HUES6 (cell line): ENCODE measurements at regions not wholly inside any gene's neighbourhood (a gene's known extent, or its start where the extent isn't known, plus 50 kb on each side); places are given as distances from the start of the nearest gene placed in this dataset.

Source experiments
- H3K27ac ChIP-seq: 2 replicates; pipeline ENCODE4 v1.7.0; 2013; ENCODE audit warnings: low read depth, mild to moderate bottlenecking, low read length, inconsistent platforms
- H3K27me3 ChIP-seq: 2 replicates; pipeline ENCODE4 v1.6.1; 2013; ENCODE audit warnings: low read length; ENCODE audit not compliant: control insufficient read depth, insufficient read depth
- H3K36me3 ChIP-seq: 2 replicates; pipeline ENCODE4 v1.6.1; 2013; ENCODE audit warnings: low read length; ENCODE audit not compliant: control insufficient read depth, insufficient read depth
- H3K4me1 ChIP-seq: 2 replicates; pipeline ENCODE4 v1.6.1; 2013; ENCODE audit warnings: low read length; ENCODE audit not compliant: control insufficient read depth, insufficient read depth
- H3K4me3 ChIP-seq: 2 replicates; pipeline ENCODE4 v1.5.1; 2013; ENCODE audit warnings: low read depth, low read length
- H3K9ac ChIP-seq: one replicate; pipeline ENCODE4 v1.6.1; 2013; ENCODE audit warnings: mild to moderate bottlenecking, low read length
- H3K9me3 ChIP-seq: 2 replicates; pipeline ENCODE4 v1.6.1; 2013; ENCODE audit warnings: low read depth, low read length; ENCODE audit not compliant: control insufficient read depth, insufficient read depth

DNA sequence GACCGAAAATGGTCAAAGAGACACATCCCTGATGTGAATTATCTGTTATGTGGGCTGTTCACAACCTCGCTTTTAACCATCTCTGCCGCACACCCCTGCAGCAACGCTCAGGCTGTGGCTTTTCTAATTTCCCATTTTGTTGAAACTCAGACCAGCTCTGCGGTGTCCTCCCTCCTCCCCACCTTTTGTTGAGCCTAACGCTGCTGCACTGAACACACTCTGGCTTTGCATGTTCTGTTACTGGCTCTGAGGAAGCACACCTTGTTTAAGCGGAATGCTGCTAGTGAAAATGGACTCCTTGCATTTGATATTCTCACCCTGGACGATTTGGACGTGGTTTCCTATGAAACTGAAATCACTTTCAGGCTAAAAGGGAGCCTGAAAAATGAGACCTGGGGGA is 198.5 kb upstream of the MTNR1B start:
- no peaks in the 10 kb centered on the region for H3K36me3 ChIP-seq
- H3K9ac ChIP-seq, result no peak overlapping the region
- no peak overlapping the region for H3K4me3 ChIP-seq
- no peaks in the 10 kb centered on the region for H3K27me3 ChIP-seq
- peaks cover 4% of the 10 kb centered on the region; the same call in 1 of the 2 replicates for H3K4me1 ChIP-seq
- no peak overlapping the region for H3K27ac ChIP-seq
- no peaks in the 10 kb centered on the region for H3K9me3 ChIP-seq

DNA sequence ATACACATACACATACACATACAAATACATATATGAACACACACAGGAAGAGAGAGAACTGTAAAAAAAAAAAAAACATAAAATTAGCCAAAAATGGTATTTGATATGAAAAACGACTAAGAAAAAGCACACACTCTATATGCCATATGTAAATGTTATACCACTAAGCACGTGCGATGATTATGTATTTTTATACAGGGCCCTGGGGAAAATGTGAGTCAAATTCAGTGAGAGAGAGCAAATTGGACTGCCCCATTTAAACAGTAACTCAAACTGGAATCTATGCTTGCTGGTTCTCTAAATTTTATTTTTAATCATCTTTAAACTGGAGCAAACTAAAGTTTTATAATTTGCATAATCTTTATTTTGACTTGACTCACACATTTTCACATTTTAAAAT is 197.8 kb upstream of the MTNR1B start:
- no peaks in the 10 kb centered on the region for H3K4me1 ChIP-seq
- H3K36me3 ChIP-seq, result no peaks in the 10 kb centered on the region
- H3K4me3 ChIP-seq, result no peak overlapping the region
- H3K9ac ChIP-seq, result no peak overlapping the region
- no peaks in the 10 kb centered on the region for H3K9me3 ChIP-seq
- no peaks in the 10 kb centered on the region for H3K27me3 ChIP-seq
- no peak overlapping the region for H3K27ac ChIP-seq

DNA sequence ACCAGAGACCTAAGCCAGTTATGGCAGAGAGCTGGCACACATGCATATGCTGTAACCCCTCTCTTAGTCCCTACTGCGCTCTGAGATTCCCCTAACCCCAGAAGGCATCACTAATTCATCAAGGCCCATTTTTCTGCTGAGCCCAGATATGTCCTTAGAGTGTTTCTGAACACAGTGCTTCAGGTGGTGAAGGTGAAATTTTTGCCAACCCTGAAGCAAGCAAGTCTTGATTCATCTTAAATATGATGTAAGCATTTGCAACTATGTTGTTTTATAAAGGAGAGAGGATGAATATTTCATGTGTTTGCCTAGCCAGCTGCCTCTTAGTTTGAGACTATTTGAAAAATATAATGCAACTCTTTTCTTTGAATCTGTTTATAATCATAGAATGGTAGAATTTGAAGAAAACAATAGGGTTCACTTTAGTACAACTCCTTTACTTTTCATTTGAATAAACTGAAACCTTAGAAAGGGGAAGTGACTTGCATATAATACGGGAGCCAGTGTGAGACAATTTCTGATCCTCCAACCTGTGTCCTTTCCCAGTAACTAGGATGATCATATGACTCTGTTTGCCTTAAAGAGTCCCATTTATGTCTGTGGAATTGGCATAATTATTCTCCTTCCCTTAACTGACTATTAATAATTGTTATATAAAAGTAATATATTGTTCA is 194.3 kb upstream of the MTNR1B start:
- Histone ChIP-seq H3K36me3 (no peaks in the 10 kb centered on the region), H3K27ac (no peak overlapping the region), H3K27me3 (no peaks in the 10 kb centered on the region), H3K4me1 (peaks cover 11% of the 10 kb centered on the region), H3K9ac (no peak overlapping the region), H3K4me3 (no peak overlapping the region), H3K9me3 (no peaks in the 10 kb centered on the region)

DNA sequence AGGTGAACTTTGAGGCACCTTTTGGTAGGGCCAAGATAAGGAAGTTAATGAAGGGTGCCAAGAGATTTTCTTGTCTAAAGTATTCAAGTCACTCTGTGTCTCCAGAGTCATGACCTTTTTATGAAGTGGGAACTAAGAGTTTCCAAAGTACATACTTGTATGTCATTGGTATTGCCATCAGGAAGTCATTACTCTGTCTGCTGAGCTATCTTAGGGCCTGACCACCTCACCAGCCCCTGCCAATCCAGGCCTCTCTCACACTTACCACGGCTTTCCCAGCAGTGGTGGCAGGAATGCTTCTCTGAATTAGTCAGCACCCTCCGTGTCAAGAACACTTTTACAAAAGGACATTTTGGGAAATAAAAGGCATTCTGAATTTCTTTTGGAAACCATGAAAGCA is 192.8 kb upstream of the MTNR1B start:
- Histone ChIP-seq H3K4me3 (no peak overlapping the region), H3K4me1 (peaks cover 11% of the 10 kb centered on the region), H3K9ac (no peak overlapping the region), H3K9me3 (no peaks in the 10 kb centered on the region), H3K27me3 (no peaks in the 10 kb centered on the region), H3K36me3 (no peaks in the 10 kb centered on the region), H3K27ac (no peak overlapping the region)

DNA sequence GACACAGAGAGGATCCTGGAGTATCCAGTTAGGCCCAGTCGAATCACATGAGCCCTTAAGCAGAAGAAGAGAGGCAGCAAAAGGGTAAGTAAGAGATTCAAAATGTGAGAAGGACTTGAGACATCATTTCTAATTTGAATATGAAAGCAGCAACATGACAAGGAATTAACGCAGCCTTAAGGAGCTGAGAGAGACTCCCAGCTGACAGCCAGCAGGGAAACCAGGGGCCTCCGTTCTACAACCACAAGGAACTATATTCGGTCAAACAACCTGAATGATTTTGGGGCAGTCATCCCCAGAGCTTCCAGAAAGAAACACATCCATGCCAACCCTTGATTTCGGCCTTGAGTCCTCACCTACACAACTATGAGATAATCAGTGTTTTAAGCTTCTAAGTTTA is 189.7 kb upstream of the MTNR1B start:
- Histone ChIP-seq H3K4me1 (peaks cover 11% of the 10 kb centered on the region), H3K36me3 (no peaks in the 10 kb centered on the region), H3K27ac (no peak overlapping the region), H3K9me3 (no peaks in the 10 kb centered on the region), H3K9ac (no peak overlapping the region), H3K27me3 (no peaks in the 10 kb centered on the region), H3K4me3 (no peak overlapping the region)

DNA sequence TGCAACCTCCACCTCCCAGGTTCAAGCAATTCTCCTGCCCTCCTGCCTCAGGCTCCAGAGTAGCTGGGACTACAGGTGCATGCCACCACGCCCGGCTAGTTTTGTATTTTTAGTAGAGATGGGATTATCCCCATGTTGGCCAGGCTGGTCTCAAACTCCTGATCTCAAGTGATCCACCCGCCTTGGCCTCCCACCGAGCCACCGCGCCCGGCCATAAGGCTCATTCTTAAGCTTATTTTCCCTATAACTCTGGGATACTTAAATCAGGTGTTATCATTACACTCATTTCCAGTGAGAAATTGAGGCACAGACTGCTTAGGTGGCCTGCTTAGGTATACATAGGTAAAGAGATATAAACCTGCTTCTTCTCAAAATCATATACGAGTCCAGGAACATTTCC is 188.3 kb upstream of the MTNR1B start:
- Histone ChIP-seq H3K27me3 (no peaks in the 10 kb centered on the region), H3K9ac (no peak overlapping the region), H3K27ac (no peak overlapping the region), H3K9me3 (no peaks in the 10 kb centered on the region), H3K4me3 (no peak overlapping the region), H3K36me3 (no peaks in the 10 kb centered on the region), H3K4me1 (peaks cover 13% of the 10 kb centered on the region)

DNA sequence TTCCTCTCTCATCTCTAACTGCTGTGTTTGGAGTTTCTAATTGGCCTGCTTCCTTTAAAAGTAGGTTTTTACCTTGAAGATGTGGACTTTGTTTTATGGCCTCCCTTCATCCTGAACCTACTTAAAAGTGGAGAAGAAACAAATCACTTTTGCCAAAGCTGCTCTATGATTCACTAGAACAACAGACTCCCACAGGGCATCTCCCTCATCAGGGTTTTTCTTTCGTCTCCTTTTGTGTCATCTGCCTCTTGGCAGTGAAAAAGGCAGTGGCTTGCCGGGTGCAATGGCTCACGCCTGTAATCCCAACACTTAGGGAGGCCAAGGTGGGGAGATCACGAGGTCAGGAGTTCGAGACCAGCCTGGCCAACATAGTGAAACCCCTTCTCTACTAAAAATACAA is 186.6 kb upstream of the MTNR1B start:
- Histone ChIP-seq H3K4me3 (no peak overlapping the region), H3K9me3 (no peaks in the 10 kb centered on the region), H3K36me3 (no peaks in the 10 kb centered on the region), H3K9ac (no peak overlapping the region), H3K27ac (no peak overlapping the region), H3K4me1 (peaks cover 13% of the 10 kb centered on the region), H3K27me3 (no peaks in the 10 kb centered on the region)

DNA sequence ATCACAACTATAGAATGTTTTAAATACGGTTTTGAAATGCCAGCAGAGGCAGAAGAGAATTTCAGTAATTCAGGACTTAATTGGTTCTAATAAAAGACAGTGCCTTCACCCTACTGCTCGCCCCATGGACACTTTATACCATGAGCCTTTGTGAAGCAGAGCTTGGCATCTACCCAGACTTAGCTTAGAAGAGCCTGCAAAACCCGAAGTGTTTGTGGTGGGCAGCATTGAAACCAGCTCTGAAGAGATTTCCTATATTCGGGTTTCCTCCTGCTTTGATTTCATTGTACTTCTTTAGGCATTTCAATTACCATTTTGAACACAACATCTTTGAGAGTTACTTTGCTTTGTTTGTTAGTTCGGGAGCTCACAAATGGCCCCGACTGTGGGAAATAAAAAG is 185.1 kb upstream of the MTNR1B start:
- no peaks in the 10 kb centered on the region for H3K9me3 ChIP-seq
- no peaks in the 10 kb centered on the region for H3K36me3 ChIP-seq
- H3K4me3 ChIP-seq, result no peak overlapping the region
- H3K27ac ChIP-seq, result no peak overlapping the region
- H3K9ac ChIP-seq, result no peak overlapping the region
- peaks cover 6% of the 10 kb centered on the region for H3K4me1 ChIP-seq
- H3K27me3 ChIP-seq, result no peaks in the 10 kb centered on the region

DNA sequence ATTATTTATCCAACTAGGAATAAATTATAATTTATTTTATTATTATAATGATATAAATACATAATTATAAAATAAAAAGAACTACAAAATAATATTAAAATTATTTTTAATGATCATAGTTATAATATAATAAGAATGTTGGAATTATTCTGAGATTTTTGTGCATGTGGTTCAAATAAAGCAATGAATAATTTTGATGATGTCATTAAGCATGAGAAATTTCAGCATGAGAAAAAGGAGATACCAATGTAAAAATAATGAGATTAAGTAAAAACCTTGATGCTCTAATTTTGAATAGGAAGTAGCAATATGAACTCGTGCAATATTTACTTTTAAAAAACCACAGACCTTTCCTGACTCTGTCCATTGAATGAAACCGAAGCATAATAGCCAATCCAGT is 181.8 kb upstream of the MTNR1B start:
- Histone ChIP-seq H3K36me3 (no peaks in the 10 kb centered on the region), H3K9me3 (0 out of 2 replicates have a peak, but pooled peaks cover 3% of the 10 kb centered on the region), H3K9ac (no peak overlapping the region), H3K27me3 (no peaks in the 10 kb centered on the region), H3K4me3 (no peak overlapping the region), H3K27ac (no peak overlapping the region), H3K4me1 (peaks cover 6% of the 10 kb centered on the region)

DNA sequence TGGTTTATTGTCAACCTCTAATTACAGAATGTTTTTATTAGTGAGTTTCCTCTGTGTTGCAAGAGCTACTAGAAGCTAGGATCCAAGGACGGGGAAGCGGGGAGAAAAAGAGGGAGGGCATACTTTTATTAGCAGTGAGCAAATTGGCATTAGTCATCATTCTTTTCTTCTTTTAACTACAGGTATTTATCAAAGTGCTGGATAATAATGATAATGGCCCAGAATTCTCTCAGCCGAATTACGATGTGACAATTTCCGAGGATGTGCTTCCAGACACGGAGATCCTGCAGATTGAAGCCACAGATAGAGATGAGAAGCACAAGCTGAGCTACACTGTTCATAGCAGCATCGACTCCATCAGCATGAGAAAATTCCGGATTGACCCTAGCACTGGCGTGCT is 179.7 kb upstream of the MTNR1B start:
- Histone ChIP-seq H3K27ac (no peak overlapping the region), H3K9me3 (0 out of 2 replicates have a peak, but pooled peaks cover 3% of the 10 kb centered on the region), H3K4me1 (peaks cover 25% of the 10 kb centered on the region), H3K27me3 (no peaks in the 10 kb centered on the region), H3K4me3 (no peak overlapping the region), H3K36me3 (no peaks in the 10 kb centered on the region), H3K9ac (no peak overlapping the region)

DNA sequence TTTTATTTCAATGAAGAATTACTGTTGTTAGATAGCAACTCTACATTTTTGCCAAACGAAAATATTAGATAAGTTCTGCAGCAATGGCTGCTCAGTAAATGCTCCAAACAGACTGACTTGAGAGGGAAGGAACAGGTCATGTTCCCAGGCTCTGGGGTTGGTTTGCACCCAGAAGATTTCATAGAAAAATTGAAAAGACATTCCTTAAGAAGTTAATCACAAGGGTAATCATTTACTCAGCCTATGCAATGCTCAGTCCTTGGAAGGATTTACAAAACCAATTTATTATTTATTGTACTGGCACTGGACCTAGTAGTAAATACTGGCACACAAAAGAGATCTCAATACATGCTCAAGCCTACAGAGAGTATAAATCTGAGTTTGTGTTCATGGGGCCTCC is 179.1 kb upstream of the MTNR1B start:
- Histone ChIP-seq H3K4me1 (peaks cover 23% of the 10 kb centered on the region), H3K9me3 (0 out of 2 replicates have a peak, but pooled peaks cover 3% of the 10 kb centered on the region), H3K27me3 (no peaks in the 10 kb centered on the region), H3K36me3 (no peaks in the 10 kb centered on the region), H3K27ac (no peak overlapping the region), H3K9ac (no peak overlapping the region), H3K4me3 (no peak overlapping the region)
